Keratinocyte (primary cell): ENCODE measurements at regions not wholly inside any gene's neighbourhood (a gene's known extent, or its start where the extent isn't known, plus 50 kb on each side); places are given as distances from the start of the nearest gene placed in this dataset.

Source experiments
- CTCF ChIP-seq, 3 experiments: IDR thresholded peaks in 1 of 3; conservative IDR thresholded peaks in 1 of 3; optimal IDR thresholded peaks in 1 of 3; 2 replicates in 2 of 3; 3 replicates in 1 of 3; pipeline versions ENCODE3 to v1.5.1; 2011; ENCODE audit warnings: low read length in 3 of 3, mild to moderate bottlenecking in 3 of 3, moderate library complexity in 2 of 3, control low read depth in 1 of 3, inconsistent platforms in 1 of 3; ENCODE audit not compliant: insufficient read depth in 2 of 3; ENCODE audit errors: extremely low read depth in 1 of 3
- EZH2 ChIP-seq: IDR thresholded peaks from one replicate; pipeline ENCODE4 v1.6.1; 2012; ENCODE audit warnings: inconsistent platforms, mild to moderate bottlenecking, low read length, moderate library complexity

GRCh38 chr2:107363806-107364205, 462.9 kb upstream of the RGPD4 start:
- TF ChIP-seq CTCF (optimal IDR thresholded peaks at IDR 0.05 in 1 of 3, IDR thresholded peaks at IDR 0.05 in 1 of 3, conservative IDR thresholded peaks at IDR 0.05 in 1 of 3; ENCODE audit: extremely low read depth in 1 of 3, insufficient read depth in 2 of 3, low read length in 3 of 3), result no peak
- no peak for TF ChIP-seq EZH2
